DMS114 treated with DMSO at 0.1 percent for 48 hours (cell line): ENCODE measurements at regions not wholly inside any gene's neighbourhood (a gene's known extent, or its start where the extent isn't known, plus 50 kb on each side); places are given as distances from the start of the nearest gene placed in this dataset.
A peak's percentile ranks its signal among the peaks of the same experiment; 100 is the strongest.

ENCODE experiments used
- DNase-seq: peaks from one replicate; lab custom pipeline; 2025; ENCODE audit not compliant: unreplicated experiment; lab: John Stamatoyannopoulos, UW

DNA sequence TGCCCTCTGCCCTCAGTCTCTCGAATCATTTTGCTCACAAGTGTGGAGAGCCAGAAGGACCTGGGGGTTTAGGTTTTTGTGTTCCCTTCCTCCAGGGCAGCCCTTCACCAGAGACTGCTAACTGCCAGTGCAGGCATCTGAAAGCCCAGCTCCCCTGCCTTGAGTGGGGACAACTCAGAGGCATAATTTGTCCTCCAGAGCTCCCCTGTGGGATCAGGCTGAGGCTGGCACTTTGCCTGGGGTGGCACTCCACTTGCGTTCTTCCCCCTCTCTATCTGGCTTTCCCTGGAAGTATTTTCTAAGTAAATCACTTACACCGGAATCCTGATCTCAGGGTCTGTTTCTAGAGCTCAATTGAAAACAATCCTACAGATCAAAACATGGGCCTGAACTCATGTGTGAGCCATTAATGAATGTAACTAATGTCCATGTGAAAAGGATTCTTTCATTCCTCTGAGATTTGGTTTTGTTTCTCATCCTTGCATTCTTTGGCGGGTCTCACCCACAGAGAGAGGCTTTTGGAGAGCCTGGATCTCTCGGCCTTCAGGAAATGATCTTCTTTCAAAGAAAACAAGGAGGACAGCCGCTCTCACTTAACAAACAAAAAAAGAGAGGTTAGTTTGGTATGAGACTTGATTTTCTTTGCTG, 125.7 kb upstream of the RIPOR2 start:
- DNase-seq: no peak

DNA sequence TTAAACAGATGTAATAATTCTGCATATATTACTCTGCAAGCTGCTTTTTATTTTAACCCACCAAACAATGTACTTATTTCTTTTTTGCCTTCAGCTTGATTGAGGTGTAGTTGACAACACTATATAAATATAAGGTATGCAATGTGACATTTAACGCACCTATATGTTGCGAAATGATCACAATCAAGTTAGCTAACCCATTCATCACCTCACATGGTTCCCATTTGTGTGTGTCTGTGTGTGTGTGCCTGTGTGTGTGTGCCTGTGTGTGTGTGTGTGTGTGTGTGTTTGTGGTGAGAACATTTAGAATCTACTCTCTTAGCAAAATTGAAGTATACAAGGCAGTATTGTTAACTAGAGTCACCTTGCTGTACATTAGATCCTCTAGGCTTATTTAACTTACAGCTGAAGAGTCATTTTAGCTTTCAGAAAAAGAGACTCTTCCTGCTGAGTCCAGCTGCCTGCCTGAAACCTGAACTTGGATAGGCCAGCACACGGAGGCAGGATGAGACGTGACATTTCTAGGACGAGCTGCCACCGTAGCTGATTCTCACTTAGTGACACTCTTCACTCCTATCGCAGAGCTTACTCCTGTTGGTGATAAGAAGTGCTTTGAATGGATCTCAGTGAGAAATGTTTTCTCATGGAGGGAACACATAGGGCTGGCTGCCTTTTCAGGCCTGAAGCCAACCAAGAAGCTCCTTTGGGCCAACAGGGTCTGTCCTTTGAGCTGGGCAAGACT, 126.5 kb upstream of the RIPOR2 start:
- no peak for DNase-seq

DNA sequence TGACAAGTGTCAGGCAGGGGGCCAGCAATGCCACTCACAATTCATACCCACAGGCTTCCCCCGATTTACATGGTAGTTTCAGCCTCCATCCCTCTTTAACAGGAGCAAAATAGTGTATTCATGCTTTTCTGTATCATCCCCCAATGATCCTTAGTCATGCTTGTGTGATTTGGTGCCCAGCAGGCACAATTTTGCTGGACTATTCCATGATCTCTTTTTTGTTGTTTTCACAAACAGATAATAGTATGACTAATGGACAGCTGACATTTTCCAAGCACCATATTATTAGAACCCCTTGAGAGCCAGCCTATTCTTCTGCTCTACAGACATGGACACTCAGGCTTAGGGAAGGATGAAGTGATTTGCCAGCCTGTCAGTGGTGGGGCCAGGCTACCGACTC, 128.2 kb upstream of the RIPOR2 start:
- no peak for DNase-seq

DNA sequence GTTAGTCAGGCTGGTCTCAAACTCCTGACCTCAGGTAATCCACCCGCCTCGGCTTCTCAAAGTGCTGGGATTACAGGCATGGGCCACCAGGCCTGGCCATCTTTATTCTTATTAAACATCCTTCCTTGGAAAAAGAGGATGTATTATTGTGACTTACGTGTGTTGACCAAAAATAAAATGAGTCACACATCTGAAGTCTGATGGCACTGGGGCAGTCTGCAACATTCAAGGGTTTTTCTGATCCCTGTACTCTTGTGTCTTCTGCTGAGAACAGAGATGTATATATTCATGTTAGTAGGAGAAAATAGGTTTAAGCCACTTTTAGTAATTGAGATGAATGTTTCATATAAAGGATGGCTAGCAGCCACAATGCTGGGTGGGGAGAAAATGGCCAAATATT, 129.9 kb upstream of the RIPOR2 start:
- no peak for DNase-seq

DNA sequence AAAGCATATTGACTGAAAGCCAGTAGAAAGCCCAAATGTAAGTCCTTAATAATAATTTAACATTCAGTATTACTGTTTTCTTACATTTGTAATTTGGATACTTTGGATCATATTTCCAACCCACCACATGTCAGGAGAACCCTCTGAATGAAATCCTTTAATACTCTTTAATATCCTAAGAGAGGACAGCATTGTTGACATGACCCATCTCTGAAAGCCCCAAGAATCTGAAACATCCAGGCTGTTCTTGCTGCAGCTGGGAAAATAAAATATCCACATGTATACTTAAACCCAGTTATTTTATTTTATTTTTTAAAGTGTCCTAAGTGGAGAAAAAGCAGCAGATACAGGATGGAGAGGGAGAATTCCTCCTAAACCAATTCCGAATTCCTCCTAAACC, 130.8 kb upstream of the RIPOR2 start:
- no peak for DNase-seq

DNA sequence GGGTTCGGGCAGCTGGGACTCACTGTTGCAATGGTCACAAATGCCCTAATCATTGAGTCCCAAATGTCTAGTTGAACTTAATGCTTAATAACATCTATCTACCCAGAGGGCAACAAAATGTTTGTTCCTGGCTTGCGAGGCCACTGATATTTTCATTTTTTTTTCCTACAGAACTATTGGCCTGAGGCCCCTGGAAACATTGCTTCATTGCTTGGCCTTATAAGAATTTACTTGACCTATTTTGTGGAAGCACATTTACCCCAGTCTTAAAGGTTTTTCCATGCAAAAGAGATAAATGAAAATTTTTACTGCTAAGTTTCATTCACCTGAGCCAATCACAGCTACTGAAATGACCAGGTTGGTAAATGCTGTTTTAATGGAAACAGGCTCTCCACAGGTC, 133.1 kb upstream of the RIPOR2 start:
- no peak for DNase-seq

DNA sequence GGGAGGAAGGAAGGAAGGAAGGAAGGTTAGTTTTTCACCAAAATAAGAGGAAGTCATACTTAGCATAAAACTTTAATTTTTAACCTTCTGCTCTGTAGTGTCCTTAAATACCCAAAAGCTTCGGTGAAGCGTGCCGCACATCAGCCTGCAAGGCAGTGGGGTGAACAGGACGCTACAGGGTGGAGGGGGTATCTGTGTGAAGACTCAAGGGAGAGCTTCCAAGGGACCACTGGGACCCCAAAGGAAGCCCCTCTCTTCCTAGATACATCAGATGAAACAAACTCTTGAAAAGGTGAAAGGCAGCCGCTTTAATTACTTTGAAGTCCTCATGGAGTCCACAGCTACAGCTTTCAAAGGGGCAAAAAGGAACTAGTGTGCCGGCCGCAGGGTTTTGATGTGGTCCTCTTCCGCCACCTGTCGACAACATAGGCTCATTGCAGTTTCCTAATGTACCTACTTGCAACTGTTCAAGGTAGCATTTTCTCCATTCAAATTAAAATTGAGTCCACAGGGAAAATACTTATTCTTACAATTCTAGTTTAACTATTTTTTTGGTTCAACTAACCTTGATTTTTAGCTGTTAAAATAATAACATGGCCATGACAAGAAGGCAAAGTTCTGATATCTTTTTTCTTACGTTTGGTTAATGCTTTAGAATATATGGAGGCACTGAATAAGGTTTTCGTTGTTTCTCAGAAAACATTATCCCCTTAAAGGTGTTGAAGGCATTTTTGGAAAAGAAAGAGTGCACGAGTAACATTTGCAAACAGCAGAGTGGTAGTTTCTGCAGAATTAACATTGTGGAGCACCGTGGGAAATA, 135.0 kb upstream of the RIPOR2 start:
- peak; percentile 76 for DNase-seq

DNA sequence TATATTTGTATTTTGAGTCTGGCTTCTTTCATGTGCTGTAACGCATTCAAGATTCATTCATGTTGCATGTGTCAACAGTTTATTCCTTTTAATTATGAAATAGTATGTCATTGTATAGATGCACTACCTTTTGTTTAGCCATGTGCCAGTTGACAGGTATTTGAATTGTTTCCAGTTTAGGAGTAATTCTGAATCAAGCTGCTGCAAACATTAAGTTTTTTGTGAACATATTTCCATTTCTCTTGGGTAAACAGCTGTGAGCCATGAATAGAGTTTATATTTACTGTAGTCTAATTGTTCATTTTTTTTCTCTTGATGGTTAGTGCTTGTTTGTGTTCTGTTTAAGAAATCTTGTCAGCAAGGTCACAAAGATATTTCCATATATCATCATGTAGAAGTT, 142.4 kb upstream of the RIPOR2 start:
- no peak for DNase-seq

DNA sequence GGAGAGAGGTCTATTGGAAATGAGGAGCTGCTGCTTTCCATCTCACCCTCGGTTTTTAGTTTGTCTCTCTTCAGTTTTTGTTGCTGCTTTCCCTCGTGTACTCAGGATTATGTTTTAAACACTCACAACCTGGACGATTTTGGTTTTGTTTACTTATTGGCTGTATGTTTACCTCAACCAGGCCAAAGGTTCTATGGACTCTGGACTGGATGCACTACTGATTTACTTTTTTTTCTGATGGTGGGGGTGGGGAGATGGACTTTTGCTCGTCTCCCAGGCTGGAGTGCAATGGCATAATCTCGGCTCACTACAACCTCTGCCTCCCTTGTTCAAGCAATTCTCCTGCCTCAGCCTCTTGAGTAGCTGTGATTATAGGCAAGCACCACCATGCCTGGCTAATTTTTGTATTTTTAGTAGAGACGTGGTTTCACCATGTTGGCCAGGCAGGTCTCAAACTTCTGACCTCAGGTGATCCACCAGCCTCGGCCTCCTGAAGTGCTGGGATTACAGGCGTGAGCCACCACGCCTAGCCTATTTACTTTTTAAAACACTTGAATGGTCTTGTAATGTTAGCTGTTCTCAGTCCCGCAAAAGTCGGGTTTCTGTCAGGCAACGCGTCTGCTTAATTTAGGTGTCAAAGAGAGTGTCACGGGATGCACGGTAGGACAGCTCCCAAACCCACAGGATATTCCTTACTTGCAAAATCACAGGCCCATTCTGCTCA, 148.2 kb upstream of the RIPOR2 start:
- no peak for DNase-seq

DNA sequence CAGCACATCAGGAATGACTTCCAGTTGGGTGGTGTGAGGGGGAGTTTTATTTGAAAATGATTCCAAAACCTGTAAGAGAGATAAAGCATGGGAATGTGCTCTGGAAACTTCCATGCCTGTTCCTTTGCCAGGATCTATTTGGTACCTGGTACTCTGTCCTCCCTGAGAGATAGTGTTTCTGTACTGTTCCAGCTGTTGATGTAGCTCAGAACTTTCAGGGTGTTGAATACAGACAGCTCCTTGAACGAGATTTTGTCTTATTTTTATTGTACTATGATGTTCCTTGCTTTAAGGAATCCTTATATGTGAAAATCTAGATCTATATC, 148.7 kb upstream of the RIPOR2 start:
- no peak for DNase-seq

DNA sequence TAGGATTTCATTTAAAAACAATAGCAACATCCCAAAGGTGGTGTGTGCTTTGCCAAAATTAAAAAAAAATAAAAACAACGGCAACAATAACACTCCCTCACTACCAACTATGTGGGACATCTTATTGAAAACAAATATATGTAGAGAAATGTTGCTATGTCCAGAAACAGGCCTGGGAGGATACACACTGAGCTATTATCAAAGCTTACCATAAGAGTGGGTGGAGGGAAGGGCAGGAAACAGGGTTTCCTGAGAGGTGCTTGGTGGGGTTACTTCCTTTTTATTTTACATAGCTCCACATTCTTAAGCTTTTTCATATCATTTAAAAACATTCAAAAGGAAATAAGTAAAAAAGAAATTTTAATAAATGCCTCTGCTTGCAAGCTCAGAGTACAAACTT, 150.0 kb upstream of the RIPOR2 start:
- DNase-seq: no peak

DNA sequence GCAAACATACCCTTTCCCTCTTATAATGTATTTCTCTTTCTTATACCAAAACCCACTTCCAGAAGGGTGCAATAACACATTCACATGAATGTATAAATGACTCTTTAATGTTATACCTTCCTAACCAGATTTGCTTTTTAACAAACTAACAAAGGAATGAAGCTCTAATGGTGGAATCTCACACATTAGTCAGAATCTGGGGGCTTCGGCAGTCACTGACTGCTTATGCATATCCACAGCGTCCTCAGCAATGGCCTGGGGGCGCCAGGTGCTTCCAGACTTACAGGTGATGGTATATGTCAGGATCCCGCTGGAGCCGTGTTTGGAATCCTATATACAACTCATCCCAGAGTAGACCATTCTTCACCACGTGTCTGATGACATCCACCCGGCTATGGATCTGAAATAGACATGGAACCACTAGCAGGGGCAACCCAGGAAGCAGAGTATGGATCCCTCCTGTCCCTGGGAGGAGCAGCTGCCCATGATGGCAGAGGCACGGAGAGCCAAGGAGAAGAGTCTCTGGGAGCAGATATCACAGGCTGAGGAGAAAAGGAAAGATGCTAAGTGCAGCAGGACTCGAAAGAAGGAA, 150.8 kb upstream of the RIPOR2 start:
- no peak for DNase-seq

DNA sequence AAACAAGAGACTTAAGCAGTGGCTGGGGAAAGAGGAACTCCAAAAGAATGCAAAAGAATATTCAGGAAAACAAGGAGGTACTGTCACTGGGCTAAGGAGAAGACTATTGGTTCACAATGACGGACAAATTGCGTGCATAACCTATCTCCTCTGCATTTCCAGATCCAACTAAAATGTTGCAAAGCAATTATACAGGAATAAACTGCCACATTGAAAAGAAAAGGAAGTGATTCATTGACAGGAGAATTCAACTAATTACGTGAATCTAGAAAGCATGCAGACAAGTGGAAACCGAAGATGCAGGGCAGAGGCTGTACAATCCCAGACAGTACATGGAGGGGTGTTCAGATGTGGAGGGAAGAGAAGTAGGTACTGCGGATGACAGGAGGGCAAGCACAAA, 152.8 kb upstream of the RIPOR2 start:
- no peak for DNase-seq

DNA sequence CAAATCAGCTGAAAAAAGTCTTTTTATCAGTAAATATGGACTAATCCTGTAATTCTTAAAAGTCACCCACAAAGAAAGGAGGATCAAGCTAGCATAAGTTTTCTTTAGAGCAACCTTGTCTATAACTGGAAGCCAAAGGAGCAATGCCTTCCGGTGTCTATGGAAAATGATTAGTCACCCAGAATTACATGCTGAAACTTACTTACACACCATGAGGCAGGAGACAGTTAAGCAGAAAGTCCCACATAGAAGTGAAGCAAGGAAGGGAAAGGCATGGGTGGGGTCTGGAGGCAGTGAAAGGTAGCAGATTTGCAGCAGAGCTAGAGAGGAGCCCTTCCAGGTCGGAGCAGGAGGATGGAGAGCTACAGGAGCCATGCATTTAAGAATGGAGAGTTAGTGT, 153.7 kb upstream of the RIPOR2 start:
- DNase-seq: no peak

DNA sequence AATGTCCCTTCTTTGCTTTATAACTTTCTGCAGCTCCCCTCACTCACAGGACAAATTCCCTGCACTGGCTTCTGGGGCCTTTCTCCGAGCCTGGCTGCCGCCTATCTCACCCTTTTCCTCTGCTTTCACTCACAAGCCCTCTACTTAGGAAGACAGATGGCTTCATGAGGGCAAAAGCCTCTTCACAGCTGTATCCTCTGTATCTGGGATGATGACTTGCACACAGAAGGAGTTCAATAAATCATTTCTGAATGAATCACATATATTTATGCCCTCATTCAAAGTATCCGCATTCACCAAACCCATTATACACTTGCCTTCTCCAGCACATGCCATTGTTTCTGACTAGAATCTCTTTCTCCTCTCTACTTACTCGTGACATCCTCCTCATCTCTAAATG, 159.0 kb upstream of the RIPOR2 start:
- DNase-seq: no peak

DNA sequence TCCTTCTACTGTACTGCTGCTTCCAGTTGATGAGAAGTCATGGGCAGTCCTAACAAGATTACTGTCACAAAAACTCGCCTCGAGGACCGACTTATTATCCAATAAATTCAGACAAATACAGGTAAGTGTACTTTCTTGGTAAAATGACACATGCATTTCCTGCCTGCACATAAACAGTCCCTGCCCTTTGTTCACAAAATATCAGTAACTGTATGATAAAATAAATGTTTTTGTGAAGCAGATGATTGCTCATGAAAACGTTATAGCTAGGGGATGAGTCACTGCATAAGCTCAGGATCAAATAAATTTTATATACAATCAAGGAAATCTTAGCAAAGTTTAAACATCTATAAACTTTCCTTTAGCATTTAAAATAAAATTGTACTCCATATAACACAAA, 164.5 kb upstream of the RIPOR2 start:
- no peak for DNase-seq

DNA sequence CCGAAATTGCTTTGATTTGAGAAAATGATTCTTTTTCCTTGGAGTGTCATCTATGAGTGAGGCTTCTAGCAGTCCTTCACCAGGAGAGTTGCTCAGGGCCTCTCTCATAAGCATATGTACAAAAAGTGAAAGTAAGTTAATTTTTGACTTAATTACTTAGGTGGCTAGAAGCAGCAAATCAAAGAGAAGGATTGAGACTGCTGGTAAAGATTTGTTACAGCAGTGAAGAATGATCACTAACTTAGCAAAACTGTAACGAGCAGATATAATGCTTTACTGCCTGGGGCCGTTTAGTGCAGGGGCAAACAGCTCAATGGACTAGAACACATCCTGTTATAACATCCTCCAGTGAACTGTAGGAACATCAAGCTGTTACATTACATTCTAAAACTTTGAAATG, 167.8 kb upstream of the RIPOR2 start:
- no peak for DNase-seq

DNA sequence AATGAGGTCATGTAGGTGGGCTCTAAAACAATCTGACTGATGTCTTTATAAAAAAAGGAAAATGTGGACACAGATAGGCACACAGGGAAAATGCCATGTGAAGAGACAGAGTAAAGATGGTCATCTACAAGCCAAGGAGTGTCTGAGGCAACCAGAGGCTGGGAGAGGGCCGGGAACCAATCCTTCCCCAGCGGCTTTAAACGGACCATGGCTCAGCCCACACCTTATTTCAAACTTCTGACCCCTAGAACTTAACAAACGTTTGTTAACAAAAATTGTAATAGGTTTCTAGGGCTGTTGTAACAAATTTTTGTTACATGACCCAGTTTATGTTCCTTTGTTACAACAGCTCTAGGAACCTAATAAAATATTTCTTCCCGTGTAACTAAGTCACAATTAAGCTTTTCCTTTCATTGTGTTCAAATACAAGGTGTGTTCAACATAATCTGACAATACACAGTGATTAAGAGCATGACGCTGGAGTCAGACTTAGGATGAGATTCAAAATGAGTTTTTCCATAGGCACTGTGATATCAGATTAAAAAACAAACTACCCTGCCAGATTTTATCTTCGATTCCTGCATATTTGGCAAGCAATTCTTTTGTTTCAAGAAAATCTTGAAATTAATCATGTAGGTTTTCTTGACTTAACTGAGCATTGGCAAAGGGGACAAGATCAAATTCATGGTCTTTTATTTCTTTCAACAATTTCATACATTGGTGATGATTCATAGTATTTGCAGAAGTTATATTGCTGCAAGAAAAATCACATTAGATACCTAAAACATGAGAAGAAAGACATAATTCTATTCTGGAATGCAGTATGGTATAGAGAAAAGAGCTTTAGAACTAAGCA, 169.5 kb upstream of the RIPOR2 start:
- DNase-seq: no peak

DNA sequence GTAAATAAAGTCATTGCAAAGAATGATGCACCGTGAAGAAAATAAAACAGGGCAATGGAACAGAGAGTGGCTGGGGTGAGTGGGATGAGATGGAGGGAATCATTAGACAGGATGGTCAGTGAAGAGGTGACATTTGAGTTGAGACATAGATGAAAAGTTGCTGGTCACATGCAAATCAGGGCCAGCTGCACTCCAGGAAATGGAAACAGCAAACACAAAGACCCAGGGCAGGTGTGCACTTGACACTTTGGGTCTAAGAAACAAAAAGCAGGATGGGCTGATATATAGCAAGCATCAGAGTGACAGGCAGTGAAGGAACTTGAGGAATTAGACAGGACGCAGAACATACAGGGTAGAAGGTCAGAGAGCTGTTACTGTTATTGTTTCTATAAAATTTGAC, 171.5 kb upstream of the RIPOR2 start:
- DNase-seq: no peak

DNA sequence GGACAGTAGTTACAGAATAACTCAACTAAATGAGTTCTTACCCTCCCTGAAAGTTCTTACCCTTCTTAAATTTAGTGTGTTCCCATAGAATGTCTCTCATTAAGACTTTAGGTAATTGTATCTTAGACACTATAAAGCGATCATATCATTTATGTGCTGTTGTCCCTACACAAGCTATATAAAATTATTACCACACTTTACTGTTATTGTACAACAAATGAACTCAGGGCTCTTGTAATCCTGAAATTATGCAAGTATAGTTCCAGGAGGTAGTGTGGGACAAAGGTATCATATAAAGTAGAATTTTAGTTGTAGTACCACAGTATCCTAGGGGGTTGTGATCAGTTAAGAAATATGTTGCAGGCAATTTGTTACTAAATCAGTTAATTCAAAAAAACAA, 167.4 kb upstream of the CARMIL1 start:
- no peak for DNase-seq
